NCI-H1092 treated with DMSO at 0.1 percent for 48 hours (cell line): ENCODE measurements at regions not wholly inside any gene's neighbourhood (a gene's known extent, or its start where the extent isn't known, plus 50 kb on each side); places are given as distances from the start of the nearest gene placed in this dataset.
"Not testable (repeated sequence)": the region's sequence is repeated elsewhere in the genome, so short reads cannot be mapped to it uniquely, and the experiment has no call there.

Source experiments
- DNase-seq: peaks from one replicate; lab custom pipeline; 2025; lab: John Stamatoyannopoulos, UW

DNA sequence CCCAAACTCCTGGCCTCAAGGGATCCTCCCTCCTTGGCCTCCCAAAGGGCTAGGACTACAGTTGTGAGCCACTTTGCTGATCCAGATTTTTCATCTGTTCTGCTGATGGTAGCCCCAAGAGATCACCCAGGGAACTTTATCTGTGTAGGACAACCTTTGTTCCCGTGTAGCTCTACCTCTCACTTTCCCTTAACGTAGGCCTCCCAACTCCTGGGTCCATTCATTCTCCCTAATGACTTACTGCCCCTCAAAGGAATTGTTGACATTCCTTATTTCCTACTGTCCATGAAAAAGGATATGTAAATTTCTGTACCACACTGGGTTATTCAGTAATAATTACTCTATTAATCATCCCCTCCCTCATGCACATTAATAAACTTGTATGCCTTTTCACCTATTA lies 51.0 kb upstream of the PHF24 start:
- DNase-seq = no peak

DNA sequence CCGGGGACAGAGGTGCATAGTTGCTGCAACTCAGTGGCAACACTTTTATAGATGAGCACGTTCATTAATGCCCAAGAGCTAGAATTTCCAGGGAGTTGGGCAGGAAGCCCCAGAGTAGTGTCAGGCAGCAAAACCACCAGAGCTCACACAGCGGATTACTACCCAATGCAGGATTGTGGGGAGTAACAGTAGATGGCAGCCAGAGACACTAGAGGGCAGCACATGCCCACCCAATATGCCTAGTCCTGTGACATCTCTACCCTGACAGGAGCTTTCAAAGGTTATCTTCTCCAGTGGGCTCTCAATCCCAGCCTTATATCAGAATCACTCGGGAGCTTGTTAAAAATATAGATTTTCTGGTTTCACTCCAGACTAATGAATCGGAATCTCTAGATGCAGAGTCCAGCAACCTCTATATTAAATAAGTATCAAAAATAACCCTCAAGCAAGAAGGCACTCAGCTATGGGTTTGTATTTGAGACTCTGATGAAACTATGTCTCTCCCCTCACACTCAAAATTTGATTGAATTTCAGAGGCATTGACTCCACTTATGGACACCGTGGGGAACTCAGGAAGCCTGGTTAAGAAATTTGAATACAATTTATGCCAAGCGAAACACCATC lies 58.4 kb upstream of the PHF24 start:
- peak; percentile 75 for DNase-seq

DNA sequence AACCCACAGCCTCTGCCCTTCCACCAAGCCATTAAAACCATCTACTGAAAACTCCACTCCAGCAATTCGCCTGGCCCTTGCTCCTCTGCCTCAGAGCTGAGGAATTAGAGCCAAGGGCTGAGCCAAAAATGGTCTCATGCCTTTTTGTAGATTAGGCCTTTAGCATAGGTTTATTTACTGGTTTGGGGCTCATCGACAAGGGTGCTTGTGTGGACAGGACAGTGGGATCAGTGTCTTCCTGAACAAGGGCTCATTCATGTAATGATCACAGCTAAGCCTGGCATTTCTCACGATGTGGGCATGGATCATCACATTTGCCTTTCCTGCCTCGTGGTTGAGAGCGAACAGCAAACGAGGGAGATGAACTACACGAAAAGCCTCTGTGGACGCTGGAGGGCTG lies 59.2 kb upstream of the PHF24 start:
- no peak for DNase-seq

DNA sequence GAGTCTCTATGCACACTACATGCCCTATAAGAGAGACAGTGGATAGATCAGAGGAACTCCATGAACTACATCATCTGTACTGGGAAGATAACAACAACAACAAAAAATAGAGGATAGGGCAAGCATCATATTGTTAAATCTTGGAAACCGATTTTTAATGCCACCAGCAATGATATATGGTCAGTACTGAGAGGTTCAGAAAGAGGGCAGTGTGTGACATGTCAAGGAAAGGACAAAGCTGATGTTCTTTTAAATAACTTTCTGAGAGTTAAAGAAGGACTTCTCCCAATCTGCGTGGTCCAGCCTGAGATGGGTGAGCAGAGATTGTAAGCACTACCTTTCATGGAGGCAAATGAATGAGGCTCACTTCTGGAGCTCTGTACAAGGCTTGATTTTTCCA lies 62.0 kb upstream of the PHF24 start:
- DNase-seq = no peak

DNA sequence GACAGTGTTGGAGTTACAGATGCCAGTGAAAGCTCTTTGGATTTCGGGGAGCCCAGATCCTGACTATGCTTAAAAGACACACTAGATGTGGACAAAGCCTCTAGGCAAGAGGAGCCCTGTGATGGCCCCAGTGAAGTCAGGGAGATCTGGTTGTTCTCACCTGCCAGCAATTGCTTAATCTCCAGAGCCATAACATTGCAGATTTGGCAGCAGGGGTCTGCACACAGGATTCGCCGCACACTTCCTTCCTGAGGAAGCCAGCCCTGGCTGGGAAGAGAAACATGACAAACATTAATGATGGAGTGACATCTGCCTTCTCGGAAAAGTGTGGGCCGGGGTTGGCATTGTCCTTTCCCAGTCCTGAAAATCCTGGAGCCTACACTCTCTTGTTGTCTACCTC lies 65.2 kb upstream of the PHF24 start:
- DNase-seq = no peak

DNA sequence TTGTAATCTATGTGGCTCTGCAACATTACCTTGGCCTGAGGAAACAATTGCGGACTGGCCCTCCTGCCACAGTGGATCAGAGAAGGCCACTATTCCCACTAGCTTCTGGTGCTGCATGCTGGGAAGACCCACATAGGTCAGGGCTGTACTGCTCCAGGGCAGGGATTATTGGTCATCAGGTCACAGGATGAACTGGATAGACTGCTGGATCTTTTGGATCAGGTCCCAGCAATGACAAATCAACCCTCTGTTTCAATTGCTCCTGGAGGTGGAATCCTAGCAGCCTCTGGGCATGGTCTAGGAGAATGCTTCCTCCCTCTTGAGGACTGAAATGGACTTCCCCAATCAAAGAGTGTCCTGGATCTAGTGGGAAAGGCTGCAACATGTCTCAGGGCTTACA lies 66.7 kb upstream of the PHF24 start:
- no peak for DNase-seq

DNA sequence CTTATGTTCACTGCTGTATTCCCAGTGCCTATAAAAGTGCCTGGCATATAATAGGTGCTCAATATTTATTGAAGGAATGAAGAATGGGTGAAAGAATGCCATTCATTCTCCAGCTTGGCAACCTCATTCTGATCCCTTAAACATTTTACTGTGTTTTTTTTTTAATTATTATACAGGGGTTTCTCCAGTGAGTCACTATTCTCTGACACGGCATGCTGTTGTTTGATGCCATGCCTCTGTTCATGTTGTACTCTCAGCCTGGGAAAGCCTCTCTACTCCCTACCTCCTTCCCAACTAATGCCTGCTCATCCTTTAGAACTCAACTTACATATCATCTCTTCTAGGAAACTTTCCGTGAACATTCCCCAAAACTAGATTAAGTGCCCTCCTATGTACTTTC lies 70.2 kb upstream of the PHF24 start:
- DNase-seq = no peak

DNA sequence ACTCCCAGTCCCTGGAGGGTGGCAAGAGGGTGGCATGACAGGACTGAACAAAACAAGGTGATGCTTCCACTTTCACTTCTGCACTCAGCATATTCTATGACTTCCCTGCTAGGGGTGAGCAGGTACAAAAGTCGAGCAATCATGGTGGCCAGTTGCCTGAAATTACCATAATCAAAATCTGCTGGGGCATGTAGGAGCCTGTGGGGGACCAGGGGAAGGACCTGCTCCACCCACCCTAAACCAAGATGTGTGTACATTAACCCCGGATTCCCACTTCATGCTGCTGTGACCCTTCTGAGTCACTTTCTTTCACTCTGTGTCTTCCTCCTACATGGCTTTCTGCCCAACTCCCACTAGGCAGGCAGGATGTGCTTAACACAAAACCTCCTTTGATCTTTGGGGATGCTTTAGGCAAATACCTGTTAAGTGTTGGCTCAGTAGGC lies 73.3 kb upstream of the PHF24 start:
- no peak for DNase-seq

DNA sequence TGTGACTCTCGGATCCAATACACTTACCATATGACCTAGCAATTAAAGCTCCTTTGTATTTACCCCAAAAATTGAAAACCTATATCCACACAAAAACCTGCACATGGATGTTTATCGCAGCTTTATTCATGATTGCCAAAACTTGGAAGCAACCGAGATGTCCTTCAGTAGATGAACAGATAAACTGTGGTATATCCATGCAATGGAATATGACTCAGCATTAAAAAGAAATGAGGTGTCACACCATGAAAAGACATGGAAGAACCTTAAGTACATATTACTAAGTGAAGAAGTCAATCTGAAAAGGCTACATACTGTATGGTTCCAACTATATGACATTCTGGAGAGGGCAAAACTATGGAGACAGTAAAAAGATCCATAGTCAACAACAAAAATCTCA lies 82.0 kb upstream of the PHF24 start:
- DNase-seq = no peak

DNA sequence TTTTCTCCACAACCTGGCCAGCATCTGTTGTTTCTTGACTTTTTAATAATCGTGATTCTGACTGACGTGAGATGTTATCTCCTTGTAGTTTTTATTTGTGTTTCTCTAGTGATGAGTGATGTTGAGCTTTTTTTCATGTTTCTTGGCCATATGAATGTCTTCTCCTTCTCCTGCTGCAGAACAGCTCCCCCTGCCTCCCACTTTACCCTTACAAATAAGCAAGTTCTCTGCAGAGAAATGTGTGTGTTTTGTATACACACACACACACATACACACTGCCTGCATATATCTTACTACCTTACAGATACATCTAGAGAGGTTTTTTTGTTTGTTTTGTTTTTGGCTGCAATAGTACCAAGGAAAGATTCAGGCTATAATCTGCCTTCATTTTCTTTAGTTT lies 88.7 kb upstream of the PHF24 start:
- no peak for DNase-seq

DNA sequence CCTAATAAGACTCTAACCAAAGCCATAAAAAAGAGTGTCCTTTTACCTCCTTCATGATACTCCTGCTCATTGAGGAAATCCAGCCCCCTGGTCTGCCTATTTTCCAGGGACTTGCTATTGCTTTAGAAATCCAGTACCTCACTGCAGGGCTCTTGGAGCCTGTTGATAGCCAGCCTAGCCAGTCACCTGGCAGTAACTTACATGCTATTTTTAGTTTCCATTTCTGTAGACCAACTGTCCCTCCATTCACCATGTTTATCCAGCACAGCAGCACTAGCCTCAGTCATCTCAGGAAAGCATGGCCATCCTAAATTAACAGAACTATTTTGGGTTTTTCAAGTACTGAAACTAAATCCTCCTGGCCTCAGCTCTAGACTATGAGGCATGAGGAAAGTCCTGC lies 91.5 kb upstream of the PHF24 start:
- DNase-seq = no peak

DNA sequence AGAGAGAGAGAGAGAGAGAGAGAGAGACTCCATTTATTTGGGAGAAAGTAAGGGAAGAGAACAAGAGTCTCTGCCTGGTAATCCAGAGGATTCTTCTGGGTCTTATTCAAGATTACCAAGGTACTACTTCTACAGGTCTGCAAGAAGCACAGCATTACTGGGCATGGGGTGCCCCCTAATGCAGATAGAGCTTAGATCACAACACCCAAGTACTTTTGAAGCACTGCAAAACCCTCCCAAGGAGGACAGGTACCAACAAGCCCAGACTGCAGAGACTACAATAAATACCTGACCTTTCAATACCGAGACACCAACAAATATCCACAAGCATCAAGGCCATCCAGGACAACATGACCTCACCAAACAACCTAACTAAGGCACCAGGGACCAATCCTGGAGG lies 94.7 kb upstream of the PHF24 start:
- no peak for DNase-seq

DNA sequence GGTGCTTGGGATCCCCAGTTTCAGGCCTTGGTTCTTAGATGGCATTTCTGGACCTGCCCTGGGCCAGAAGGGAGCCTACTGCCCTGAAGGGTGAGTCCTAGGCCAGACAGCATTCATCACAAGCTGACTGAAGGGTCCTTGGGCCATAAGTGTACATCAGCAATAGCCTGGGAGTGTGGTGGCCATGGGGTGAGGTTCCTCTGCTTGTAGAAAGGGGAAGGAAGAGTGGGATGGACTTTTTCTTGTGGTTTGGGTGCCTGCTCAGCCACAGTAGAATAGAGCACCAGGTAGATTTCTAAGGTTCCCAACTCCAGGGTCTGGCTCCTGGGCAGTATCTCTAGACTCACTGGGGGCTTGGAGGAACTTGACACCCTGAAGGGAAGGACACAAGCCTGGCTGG lies 95.2 kb upstream of the PHF24 start:
- DNase-seq = no peak

DNA sequence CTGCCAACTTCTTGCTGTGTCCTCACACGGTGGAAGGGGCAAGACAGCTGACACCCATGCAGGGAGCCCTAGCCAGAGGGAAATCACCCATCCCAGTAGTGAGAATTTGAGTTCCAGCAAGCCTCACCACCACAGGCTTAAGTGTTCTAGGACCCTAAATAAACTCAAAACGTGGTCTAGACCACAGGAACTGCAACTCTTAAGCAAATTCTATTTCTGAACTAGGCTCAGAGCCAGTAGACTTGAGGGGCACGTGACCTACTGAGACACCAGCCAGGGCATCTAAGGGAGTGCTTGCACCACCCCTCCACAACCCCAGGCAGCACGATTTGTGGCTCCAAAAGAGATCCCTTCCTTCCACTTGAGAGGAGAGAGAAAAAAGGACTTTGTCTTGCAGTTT lies 96.0 kb upstream of the PHF24 start:
- no peak for DNase-seq

DNA sequence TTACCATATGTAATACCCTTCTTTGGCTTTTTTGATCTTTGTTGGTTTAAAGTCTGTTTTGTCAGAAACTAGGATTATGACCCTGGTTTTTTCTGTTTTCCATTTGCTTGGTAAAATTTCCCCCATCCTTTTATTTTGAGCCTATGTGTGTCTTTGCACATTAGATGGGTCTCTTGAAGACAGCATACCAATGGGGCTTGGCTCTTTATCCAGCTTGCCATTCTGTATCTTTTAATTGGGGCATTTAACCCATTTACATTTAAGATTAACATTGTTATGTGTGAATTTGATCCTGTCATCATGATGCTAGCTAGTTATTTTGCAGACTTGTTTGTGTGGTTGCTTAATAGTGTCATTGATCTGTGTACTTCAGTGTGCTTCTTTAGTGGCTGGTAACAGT lies 103.1 kb upstream of the PHF24 start:
- DNase-seq = not testable (repeated sequence)

DNA sequence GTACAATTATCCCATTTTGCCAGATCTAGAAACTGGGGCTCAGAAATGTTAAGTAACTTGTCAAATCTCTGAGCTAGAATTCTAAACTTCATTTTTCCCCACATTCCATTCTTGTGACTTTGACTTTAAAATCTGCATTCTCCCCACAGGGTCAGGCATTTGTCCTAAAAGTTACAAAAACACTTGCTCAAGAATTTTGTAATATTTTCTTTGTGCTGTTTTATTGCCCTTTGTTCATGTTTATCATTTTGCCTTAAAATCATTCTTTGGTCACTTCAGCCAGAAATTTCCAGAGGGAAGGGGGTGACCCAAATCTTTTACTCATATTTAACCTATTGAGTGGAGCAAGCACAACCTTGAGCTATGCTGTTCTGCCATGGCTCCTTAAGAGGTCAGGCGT lies 120.1 kb upstream of the CCL21 start:
- DNase-seq = no peak

DNA sequence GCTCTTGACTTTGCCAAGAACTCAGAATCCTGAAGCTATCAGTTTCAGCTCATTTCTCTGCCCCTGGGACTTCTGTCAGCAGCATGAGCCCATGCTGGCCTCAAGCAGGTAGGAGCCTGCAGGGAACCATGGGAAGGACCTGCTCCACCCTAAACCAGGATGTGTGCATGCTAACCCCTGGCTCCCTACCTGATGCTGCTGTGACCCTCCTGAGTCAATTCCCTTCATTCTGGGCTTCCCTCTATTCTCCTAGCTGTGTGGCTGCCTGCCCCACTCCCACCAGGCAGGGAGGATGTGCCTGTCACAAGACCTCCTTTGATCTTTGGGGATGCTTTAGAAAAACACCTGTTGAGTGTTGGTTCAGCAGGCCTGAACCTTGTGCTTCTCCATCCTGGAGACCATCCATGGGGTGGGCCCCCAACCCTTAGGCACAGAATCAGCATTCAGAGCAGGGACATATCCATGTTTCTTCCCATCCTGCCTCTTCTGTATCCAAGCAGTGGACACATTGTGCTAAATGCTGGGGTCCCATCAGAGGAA lies 117.1 kb upstream of the CCL21 start:
- no peak for DNase-seq

DNA sequence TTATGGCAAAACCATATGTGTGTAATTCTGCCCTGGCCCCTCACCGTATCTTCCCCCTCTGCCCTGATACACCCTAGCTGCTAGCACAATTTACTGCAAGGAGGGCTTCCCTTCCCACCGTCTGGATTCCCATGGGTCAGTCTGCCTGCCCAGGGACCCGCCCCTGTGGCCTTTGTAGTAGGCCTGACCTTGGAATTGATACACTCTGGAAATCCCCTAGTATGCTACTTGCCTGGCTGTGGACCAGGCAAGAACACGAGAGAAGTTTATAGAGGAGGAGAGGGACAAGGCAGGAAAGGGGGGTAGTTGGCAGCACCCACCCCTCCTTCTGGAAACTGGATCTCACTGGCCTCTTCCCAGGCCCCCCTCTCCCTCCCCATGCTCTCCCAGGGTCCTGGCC lies 115.8 kb upstream of the CCL21 start:
- DNase-seq = no peak

DNA sequence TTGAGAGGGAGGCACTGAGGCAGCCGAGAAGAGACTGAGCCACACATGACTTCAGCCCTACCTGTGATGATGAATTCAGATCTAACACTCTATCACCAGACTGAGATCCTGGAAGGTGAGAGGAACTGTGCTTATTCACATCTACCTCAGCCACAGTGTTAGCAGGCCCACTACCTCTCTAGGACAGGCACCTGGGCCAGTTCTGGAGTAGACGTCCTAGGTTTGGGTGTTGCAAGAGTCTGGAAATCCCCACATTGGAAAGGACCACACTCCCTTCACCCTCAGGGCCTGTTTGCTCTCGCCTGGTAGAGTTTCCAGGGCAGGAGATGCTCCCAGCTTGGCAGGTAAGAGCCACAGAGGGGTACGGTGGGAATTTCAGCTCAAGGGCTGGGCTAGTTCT lies 113.8 kb upstream of the CCL21 start:
- DNase-seq = no peak

DNA sequence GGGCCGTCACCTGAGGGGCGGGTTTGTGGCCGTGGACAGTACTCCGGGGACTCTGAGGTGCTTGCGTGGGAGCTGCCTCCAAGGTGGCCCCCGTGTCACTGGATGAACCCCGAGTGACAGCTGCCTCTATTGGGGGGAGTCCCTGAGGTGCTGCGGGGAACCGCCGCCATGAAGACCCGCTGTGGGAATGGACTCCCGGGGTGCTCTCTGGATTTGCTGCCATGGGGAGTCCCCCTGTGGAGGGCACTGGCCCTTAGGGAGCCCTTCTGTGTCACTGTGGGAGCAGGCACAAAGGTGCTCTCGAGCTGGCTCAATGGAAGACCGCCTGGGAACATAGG lies 100.2 kb upstream of the CCL21 start:
- DNase-seq = no peak

DNA sequence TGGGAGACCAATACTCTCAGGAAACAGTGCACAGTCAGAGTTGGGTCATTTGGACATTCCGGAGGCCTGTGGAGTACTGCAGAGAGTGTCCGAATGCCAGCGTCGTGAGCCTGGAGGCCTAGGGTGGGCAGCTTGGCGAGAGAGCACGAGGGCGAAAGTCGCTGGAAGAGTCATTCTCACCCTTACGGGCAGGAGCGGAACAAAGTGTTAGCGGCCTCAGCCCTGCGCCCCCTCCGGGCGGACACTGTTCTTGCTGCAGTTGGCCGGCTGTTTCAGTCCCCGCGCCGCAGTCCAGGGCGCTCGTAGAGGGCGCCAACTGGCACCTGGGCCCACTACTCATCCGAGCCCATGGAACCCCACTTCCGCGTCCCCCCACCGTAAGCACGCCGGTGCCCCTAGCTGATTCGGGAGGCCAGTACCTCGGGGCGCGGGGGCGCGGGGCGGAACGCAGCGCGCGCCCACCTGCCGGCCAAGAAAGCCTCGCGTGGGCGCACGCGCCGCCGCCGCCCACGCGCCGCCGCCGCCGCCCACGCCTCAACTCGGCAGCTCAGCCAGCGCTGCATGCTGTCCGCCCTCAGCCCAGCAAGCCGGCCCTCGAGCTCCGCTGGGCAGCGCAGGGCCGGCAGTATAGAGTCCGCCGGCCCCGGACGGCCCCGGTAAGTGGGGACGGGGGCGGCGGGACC lies 99.7 kb upstream of the CCL21 start:
- peak; percentile 5 for DNase-seq

DNA sequence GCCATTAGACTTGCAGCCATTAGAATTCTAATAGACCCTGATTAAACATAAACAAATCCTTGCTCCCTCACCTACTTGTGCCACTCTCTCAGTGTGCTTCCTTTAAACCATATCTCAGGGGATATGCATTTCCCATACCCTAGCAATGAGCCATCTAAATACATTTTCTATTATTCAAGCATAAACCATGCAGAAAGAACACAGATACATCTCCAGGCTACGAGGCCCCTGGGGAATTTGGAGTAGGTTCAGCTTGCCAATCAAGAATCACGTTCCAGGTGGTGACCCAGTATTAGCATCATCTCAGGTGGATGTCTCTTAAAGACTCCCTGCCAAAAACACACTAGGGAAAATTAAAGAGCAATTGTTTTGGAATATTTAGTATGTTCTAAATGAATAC lies 93.0 kb upstream of the CCL21 start:
- DNase-seq = no peak

DNA sequence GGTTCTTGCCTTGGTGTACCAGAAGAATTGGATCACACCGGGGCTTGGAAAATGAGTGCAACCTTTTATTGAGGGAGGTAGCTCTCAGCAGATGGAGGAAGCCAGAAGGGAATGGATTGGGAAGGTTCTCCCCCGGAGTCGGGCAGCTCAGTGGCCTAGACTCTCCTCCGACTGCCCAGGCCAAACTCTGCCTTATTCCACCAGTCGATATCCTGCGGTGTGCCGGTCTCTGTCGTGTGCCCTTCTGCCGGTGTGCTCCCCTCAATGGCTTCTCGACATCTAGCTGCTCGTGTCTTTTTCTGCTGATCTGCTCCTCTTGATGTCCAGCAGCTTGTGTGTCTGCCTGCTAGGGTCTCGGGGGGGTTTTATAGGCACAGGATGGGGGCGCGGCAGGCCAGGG lies 87.4 kb upstream of the CCL21 start:
- DNase-seq = no peak

DNA sequence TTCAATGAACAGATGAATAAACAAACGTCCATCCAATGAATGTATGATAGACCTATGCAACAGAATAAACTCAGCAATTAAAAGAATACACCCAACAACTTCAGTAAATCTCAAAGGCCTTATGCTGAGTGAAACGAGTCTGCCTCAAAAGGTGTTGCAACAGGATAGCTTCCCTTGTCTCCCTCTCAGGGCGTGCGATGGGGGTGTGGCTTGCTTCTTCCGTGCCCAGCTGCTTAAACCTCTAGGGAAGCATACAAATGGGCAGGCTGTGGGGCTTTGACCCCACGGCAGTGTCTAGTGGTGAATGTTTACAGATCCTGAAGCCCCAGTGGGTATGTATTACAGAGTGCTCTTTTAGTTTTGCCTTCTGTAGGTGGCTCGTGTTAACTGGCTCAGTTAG lies 87.0 kb upstream of the CCL21 start:
- DNase-seq = no peak
